Astrocyte (in vitro differentiated cells and primary cell): ENCODE measurements at regions not wholly inside any gene's neighbourhood (a gene's known extent, or its start where the extent isn't known, plus 50 kb on each side); places are given as distances from the start of the nearest gene placed in this dataset.

Experiments used
- DNase-seq: peaks from one replicate; pipeline ENCODE4 v3.0.0-alpha.2; 2010; ENCODE audit warnings: low read depth
- FAIRE-seq: peaks from 2 replicates; lab custom pipeline; 2011; peaks lifted over from hg19 to GRCh38; lab: Jason Lieb, UNC
- H2AFZ ChIP-seq: 2 replicates; pipeline ENCODE4 v1.6.0; 2012; ENCODE audit warnings: low read depth, low read length, inconsistent platforms
- H3K27ac ChIP-seq: 2 replicates; pipeline ENCODE4 v1.5.1; 2011; ENCODE audit warnings: low read depth, low read length, inconsistent platforms
- H3K27me3 ChIP-seq: 2 replicates; pipeline ENCODE4 v1.6.0; 2011; ENCODE audit warnings: low read length, inconsistent platforms; ENCODE audit not compliant: insufficient read depth
- H3K36me3 ChIP-seq: 2 replicates; pipeline ENCODE4 v1.5.1; 2011; ENCODE audit warnings: low read length, inconsistent platforms; ENCODE audit not compliant: insufficient read depth
- H3K4me1 ChIP-seq: 2 replicates; pipeline ENCODE4 v1.5.1; 2011; ENCODE audit warnings: low read length, inconsistent platforms; ENCODE audit not compliant: insufficient read depth
- H3K4me2 ChIP-seq: 2 replicates; pipeline ENCODE4 v1.6.0; 2012; ENCODE audit warnings: low read length, inconsistent platforms
- H3K4me3 ChIP-seq: 2 replicates; pipeline ENCODE4 v1.5.1; 2011; ENCODE audit warnings: low read depth, mild to moderate bottlenecking, low read length, inconsistent platforms; ENCODE audit not compliant: insufficient read depth
- H3K79me2 ChIP-seq: 2 replicates; pipeline ENCODE4 v1.6.0; 2012; ENCODE audit warnings: mild to moderate bottlenecking, low read length, inconsistent platforms; ENCODE audit not compliant: insufficient read depth
- H3K9ac ChIP-seq: 2 replicates; pipeline ENCODE4 v1.6.0; 2012; ENCODE audit warnings: mild to moderate bottlenecking, low read length, inconsistent platforms
- H3K9me3 ChIP-seq: 2 replicates; pipeline ENCODE4 v1.5.1; 2012; ENCODE audit warnings: low read depth, mild to moderate bottlenecking, low read length, inconsistent platforms; ENCODE audit not compliant: insufficient read depth
- H4K20me1 ChIP-seq: 2 replicates; pipeline ENCODE4 v1.6.0; 2012; ENCODE audit warnings: low read length, inconsistent platforms; ENCODE audit not compliant: insufficient read depth
- H3K27ac Mint-ChIP-seq: one replicate; pipeline ENCODE4 v1.8.0; 2021; ENCODE audit warnings: mild to moderate bottlenecking, mixed read lengths; ENCODE audit not compliant: unreplicated experiment
- H3K27me3 Mint-ChIP-seq: one replicate; pipeline ENCODE4 v1.8.0; 2021; ENCODE audit warnings: low read depth, mixed read lengths; ENCODE audit not compliant: unreplicated experiment
- H3K36me3 Mint-ChIP-seq: one replicate; pipeline ENCODE4 v1.8.0; 2021; ENCODE audit warnings: low read depth, mixed read lengths; ENCODE audit not compliant: unreplicated experiment
- H3K4me1 Mint-ChIP-seq: one replicate; pipeline ENCODE4 v1.8.0; 2021; ENCODE audit warnings: low read depth, mixed read lengths; ENCODE audit not compliant: unreplicated experiment
- H3K4me3 Mint-ChIP-seq: one replicate; pipeline ENCODE4 v1.8.0; 2021; ENCODE audit warnings: mild to moderate bottlenecking, moderate library complexity, mixed read lengths; ENCODE audit not compliant: unreplicated experiment
- H3K9me3 Mint-ChIP-seq: one replicate; pipeline ENCODE4 v1.8.0; 2021; ENCODE audit warnings: mild to moderate bottlenecking, mixed read lengths; ENCODE audit not compliant: unreplicated experiment
- CTCF ChIP-seq: IDR thresholded peaks from 2 replicates; pipeline ENCODE4 v1.5.1; 2011; ENCODE audit warnings: low read depth, mild to moderate bottlenecking, inconsistent platforms, low read length, moderate library complexity; ENCODE audit not compliant: insufficient read depth
- EZH2 ChIP-seq: IDR thresholded peaks from 2 replicates; pipeline ENCODE4 v1.6.1; 2012; ENCODE audit warnings: mild to moderate bottlenecking, low read length, inconsistent platforms; ENCODE audit not compliant: insufficient read depth

- H3K4me1 ChIP-seq: no peaks in the 10 kb centered on the region
- no peak for FAIRE-seq
- H3K27me3 Mint-ChIP-seq: peaks cover 52% of the 10 kb centered on the region
Observed at GRCh38 chr15:69586721-69587120, 134.1 kb downstream of the RPLP1 start.

GRCh38 chr15:69587723-69588426, 135.3 kb downstream of the RPLP1 start:
- H3K27me3 Mint-ChIP-seq: peaks cover 53% of the 10 kb centered on the region
- peaks cover 15% of the 10 kb centered on the region for H3K9me3 Mint-ChIP-seq
- H3K4me1 ChIP-seq: no peaks in the 10 kb centered on the region
- H2AFZ ChIP-seq: no peak overlapping the region
- FAIRE-seq (no peak), DNase-seq (no peak)
- peaks cover 4% of the 10 kb centered on the region for H3K27me3 ChIP-seq
- TF ChIP-seq EZH2 (no peak), CTCF (no peak)
- H3K36me3 Mint-ChIP-seq: peaks cover 2% of the 10 kb centered on the region
- peaks cover 4% of the 10 kb centered on the region for H3K4me1 Mint-ChIP-seq
- H4K20me1 ChIP-seq: no peaks in the 10 kb centered on the region
- no peak overlapping the region for H3K9ac ChIP-seq
- H3K27ac ChIP-seq: no peak overlapping the region
- no peak overlapping the region for H3K4me2 ChIP-seq
- H3K36me3 ChIP-seq: no peaks in the 10 kb centered on the region
- H3K79me2 ChIP-seq: no peaks in the 10 kb centered on the region
- no peak overlapping the region for H3K4me3 ChIP-seq
- no peak overlapping the region for H3K4me3 Mint-ChIP-seq
- H3K9me3 ChIP-seq: no peaks in the 10 kb centered on the region
- no peak overlapping the region for H3K27ac Mint-ChIP-seq

More at GRCh38 chr15:69586721-69587120, 134.1 kb downstream of the RPLP1 start:
- H3K9me3 ChIP-seq: no peaks in the 10 kb centered on the region
- H3K4me3 ChIP-seq: no peak overlapping the region
- no peaks in the 10 kb centered on the region for H3K36me3 Mint-ChIP-seq
- peaks cover 18% of the 10 kb centered on the region for H3K9me3 Mint-ChIP-seq
- TF ChIP-seq EZH2 (no peak), CTCF (no peak)
- H3K36me3 ChIP-seq: no peaks in the 10 kb centered on the region
- H3K27ac Mint-ChIP-seq: no peak overlapping the region
- peaks cover 4% of the 10 kb centered on the region for H3K4me1 Mint-ChIP-seq
- no peak overlapping the region for H2AFZ ChIP-seq
- no peak overlapping the region for H3K9ac ChIP-seq
- H3K4me3 Mint-ChIP-seq: no peak overlapping the region
- no peaks in the 10 kb centered on the region for H3K79me2 ChIP-seq
- H3K4me2 ChIP-seq: no peak overlapping the region
- H3K27ac ChIP-seq: no peak overlapping the region
- peaks cover 4% of the 10 kb centered on the region for H3K27me3 ChIP-seq
- DNase-seq: no peak
- no peaks in the 10 kb centered on the region for H4K20me1 ChIP-seq

- Mint-ChIP-seq H3K4me1 (peaks cover 8% of the 10 kb centered on the region), H3K36me3 (peaks cover 2% of the 10 kb centered on the region), H3K27me3 (peaks cover 52% of the 10 kb centered on the region), H3K9me3 (peaks cover 17% of the 10 kb centered on the region), H3K4me3 (no peak overlapping the region), H3K27ac (no peak overlapping the region)
- H3K79me2 ChIP-seq: no peaks in the 10 kb centered on the region
- H3K36me3 ChIP-seq: no peaks in the 10 kb centered on the region
- no peak for DNase-seq
- no peak for FAIRE-seq
- H3K9ac ChIP-seq: no peak overlapping the region
- H3K9me3 ChIP-seq: no peaks in the 10 kb centered on the region
- no peak overlapping the region for H3K4me2 ChIP-seq
- no peak for TF ChIP-seq CTCF
- TF ChIP-seq EZH2: no peak
- no peak overlapping the region for H3K4me3 ChIP-seq
- H2AFZ ChIP-seq: no peak overlapping the region
- H3K4me1 ChIP-seq: peaks cover 14% of the 10 kb centered on the region
- H3K27ac ChIP-seq: no peak overlapping the region
- H3K27me3 ChIP-seq: peaks cover 4% of the 10 kb centered on the region
- no peaks in the 10 kb centered on the region for H4K20me1 ChIP-seq
Observed at GRCh38 chr15:69590201-69590710, 137.6 kb downstream of the RPLP1 start.
